GM12873 (cell line): ENCODE measurements at regions not wholly inside any gene's neighbourhood (a gene's known extent, or its start where the extent isn't known, plus 50 kb on each side); places are given as distances from the start of the nearest gene placed in this dataset.

Source experiments
- CTCF ChIP-seq: IDR thresholded peaks from 2 replicates; pipeline ENCODE4 v1.5.1; 2012; ENCODE audit warnings: low read depth, mild to moderate bottlenecking, moderate library complexity, low read length, control low read depth; ENCODE audit not compliant: insufficient read depth; ENCODE audit errors: missing control alignments

- TF ChIP-seq CTCF = no peak
Observed at GRCh38 chr11:44437122-44437521, 127.2 kb upstream of the ALX4 start.

GRCh38 chr11:44443836-44444769, 121.4 kb upstream of the CD82 start:
- TF ChIP-seq CTCF = no peak

- TF ChIP-seq CTCF = no peak
Observed at GRCh38 chr11:44444770-44445321, 120.6 kb upstream of the CD82 start.

GRCh38 chr11:44445500-44446365, 119.7 kb upstream of the CD82 start:
- TF ChIP-seq CTCF = no peak

GRCh38 chr11:44446366-44446762, 119.1 kb upstream of the CD82 start:
- TF ChIP-seq CTCF = no peak

GRCh38 chr11:44446996-44447771, 118.3 kb upstream of the CD82 start:
- no peak for TF ChIP-seq CTCF
